ENCODE measurements at regions not wholly inside any gene's neighbourhood (a gene's known extent, or its start where the extent isn't known, plus 50 kb on each side); places are given as distances from the start of the nearest gene placed in this dataset.

DNA sequence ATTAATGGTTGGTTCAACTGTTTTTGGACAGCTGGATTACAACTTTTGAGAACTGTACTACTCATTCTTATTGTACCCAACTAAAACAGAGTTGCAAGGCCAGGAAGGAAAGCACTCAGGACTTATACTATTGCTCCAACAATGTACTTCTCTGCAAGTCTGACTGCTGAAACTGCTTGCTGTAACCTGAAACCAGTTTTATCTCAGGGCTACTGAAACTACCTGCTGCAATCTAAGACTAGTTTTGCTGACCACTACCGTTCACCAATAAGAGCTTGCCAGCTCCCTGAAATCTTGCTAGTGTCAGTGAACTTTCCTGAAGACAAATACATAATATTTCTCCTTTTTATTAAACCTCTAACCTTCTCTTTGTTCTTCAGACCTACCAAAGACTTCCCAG, 157.3 kb downstream of the CDCA7 start:
- TF ChIP-seq, protein P1, sequence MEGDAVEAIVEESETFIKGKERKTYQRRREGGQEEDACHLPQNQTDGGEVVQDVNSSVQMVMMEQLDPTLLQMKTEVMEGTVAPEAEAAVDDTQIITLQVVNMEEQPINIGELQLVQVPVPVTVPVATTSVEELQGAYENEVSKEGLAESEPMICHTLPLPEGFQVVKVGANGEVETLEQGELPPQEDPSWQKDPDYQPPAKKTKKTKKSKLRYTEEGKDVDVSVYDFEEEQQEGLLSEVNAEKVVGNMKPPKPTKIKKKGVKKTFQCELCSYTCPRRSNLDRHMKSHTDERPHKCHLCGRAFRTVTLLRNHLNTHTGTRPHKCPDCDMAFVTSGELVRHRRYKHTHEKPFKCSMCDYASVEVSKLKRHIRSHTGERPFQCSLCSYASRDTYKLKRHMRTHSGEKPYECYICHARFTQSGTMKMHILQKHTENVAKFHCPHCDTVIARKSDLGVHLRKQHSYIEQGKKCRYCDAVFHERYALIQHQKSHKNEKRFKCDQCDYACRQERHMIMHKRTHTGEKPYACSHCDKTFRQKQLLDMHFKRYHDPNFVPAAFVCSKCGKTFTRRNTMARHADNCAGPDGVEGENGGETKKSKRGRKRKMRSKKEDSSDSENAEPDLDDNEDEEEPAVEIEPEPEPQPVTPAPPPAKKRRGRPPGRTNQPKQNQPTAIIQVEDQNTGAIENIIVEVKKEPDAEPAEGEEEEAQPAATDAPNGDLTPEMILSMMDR (IDR thresholded peaks at IDR 0.05), result no peak
- no peak for TF ChIP-seq POLR2A (IDR thresholded peaks at IDR 0.05)
